ENCODE measurements at regions not wholly inside any gene's neighbourhood (a gene's known extent, or its start where the extent isn't known, plus 50 kb on each side); places are given as distances from the start of the nearest gene placed in this dataset.
A peak's percentile ranks its signal among the peaks of the same experiment; 100 is the strongest.

GRCh38 chr6:149158076-149158475 lies 159.4 kb upstream of the TAB2 start:
- no peak for ATAC-seq
- Mint-ChIP-seq H3K4me1 (peaks cover 20% of the 10 kb centered on the region), H3K27me3 (no peaks in the 10 kb centered on the region), H3K36me3 (ENCODE audit: low read depth) (no peaks in the 10 kb centered on the region), H3K4me3 (no peak overlapping the region), H3K27ac (no peak overlapping the region), H3K9me3 (no peaks in the 10 kb centered on the region)
- DNase-seq = no peak

- ATAC-seq = no peak
- DNase-seq = no peak
- peaks cover 4% of the 10 kb centered on the region for H3K4me1 Mint-ChIP-seq
- no peaks in the 10 kb centered on the region for H3K9me3 Mint-ChIP-seq
- no peak overlapping the region for H3K4me3 Mint-ChIP-seq
- no peak overlapping the region for H3K27ac Mint-ChIP-seq
- H3K36me3 Mint-ChIP-seq (ENCODE audit: low read depth) = no peaks in the 10 kb centered on the region
- H3K27me3 Mint-ChIP-seq = no peaks in the 10 kb centered on the region
Observed at GRCh38 chr6:149160943-149161342, 156.6 kb upstream of the TAB2 start.

- Mint-ChIP-seq H3K27ac (no peak overlapping the region), H3K9me3 (no peaks in the 10 kb centered on the region), H3K27me3 (no peaks in the 10 kb centered on the region), H3K4me1 (peaks cover 21% of the 10 kb centered on the region), H3K4me3 (no peak overlapping the region), H3K36me3 (ENCODE audit: low read depth) (no peaks in the 10 kb centered on the region)
- ATAC-seq = no peak
- no peak for DNase-seq
Observed at GRCh38 chr6:149162924-149163323, 154.6 kb upstream of the TAB2 start.

- Mint-ChIP-seq H3K27me3 (no peaks in the 10 kb centered on the region), H3K36me3 (ENCODE audit: low read depth) (peaks cover 3% of the 10 kb centered on the region), H3K9me3 (peaks cover 4% of the 10 kb centered on the region), H3K4me1 (peaks cover 31% of the 10 kb centered on the region), H3K27ac (no peak overlapping the region), H3K4me3 (no peak overlapping the region)
- ATAC-seq (no peak), DNase-seq (no peak)
Observed at GRCh38 chr6:149164199-149164750, 153.2 kb upstream of the TAB2 start.

- Mint-ChIP-seq H3K9me3 (peaks cover 4% of the 10 kb centered on the region), H3K27me3 (no peaks in the 10 kb centered on the region), H3K27ac (peak overlapping the region; percentile 45), H3K4me1 (peaks cover 49% of the 10 kb centered on the region), H3K4me3 (peak overlapping the region; percentile 31), H3K36me3 (ENCODE audit: low read depth) (peaks cover 4% of the 10 kb centered on the region)
- ATAC-seq (no peak), DNase-seq (no peak)
Observed at GRCh38 chr6:149166336-149166735, 151.2 kb upstream of the TAB2 start.

GRCh38 chr6:149166747-149167146 lies 150.8 kb upstream of the TAB2 start:
- ATAC-seq (no peak), DNase-seq (no peak)
- Mint-ChIP-seq H3K4me3 (peak overlapping the region; percentile 31), H3K9me3 (peaks cover 4% of the 10 kb centered on the region), H3K27me3 (no peaks in the 10 kb centered on the region), H3K36me3 (ENCODE audit: low read depth) (peaks cover 4% of the 10 kb centered on the region), H3K4me1 (peaks cover 51% of the 10 kb centered on the region), H3K27ac (peak overlapping the region; percentile 45)

- Mint-ChIP-seq H3K36me3 (ENCODE audit: low read depth) (peaks cover 4% of the 10 kb centered on the region), H3K27ac (peak overlapping the region; percentile 48), H3K4me3 (peak overlapping the region; percentile 7), H3K27me3 (no peaks in the 10 kb centered on the region), H3K4me1 (peaks cover 52% of the 10 kb centered on the region), H3K9me3 (peaks cover 4% of the 10 kb centered on the region)
- ATAC-seq (peak; percentile 46), DNase-seq (no peak)
Observed at GRCh38 chr6:149168968-149169367, 148.5 kb upstream of the TAB2 start.

GRCh38 chr6:149169761-149170511 lies 147.6 kb upstream of the TAB2 start:
- H3K4me3 Mint-ChIP-seq = no peak overlapping the region
- ATAC-seq = peak; percentile 47

GRCh38 chr6:149170564-149171452 lies 146.7 kb upstream of the TAB2 start:
- Mint-ChIP-seq H3K27me3 (no peaks in the 10 kb centered on the region), H3K9me3 (peaks cover 4% of the 10 kb centered on the region), H3K4me3 (no peak overlapping the region), H3K27ac (peak overlapping the region; percentile 54), H3K36me3 (ENCODE audit: low read depth) (peaks cover 4% of the 10 kb centered on the region), H3K4me1 (peaks cover 60% of the 10 kb centered on the region)
- DNase-seq (no peak), ATAC-seq (no peak)

More at GRCh38 chr6:149169761-149170511, 147.6 kb upstream of the TAB2 start:
- Mint-ChIP-seq H3K4me1 (peaks cover 55% of the 10 kb centered on the region), H3K9me3 (peaks cover 4% of the 10 kb centered on the region), H3K27me3 (no peaks in the 10 kb centered on the region), H3K36me3 (ENCODE audit: low read depth) (peaks cover 4% of the 10 kb centered on the region), H3K27ac (peak overlapping the region; percentile 48)
- DNase-seq = no peak

GRCh38 chr6:149173222-149173621 lies 144.3 kb upstream of the TAB2 start:
- no peak for ATAC-seq
- Mint-ChIP-seq H3K4me1 (peaks cover 41% of the 10 kb centered on the region), H3K27ac (no peak overlapping the region), H3K36me3 (ENCODE audit: low read depth) (peaks cover 4% of the 10 kb centered on the region), H3K9me3 (peaks cover 4% of the 10 kb centered on the region), H3K27me3 (no peaks in the 10 kb centered on the region), H3K4me3 (no peak overlapping the region)
- DNase-seq = no peak

- ATAC-seq (no peak), DNase-seq (no peak)
- H3K4me1 Mint-ChIP-seq = peaks cover 25% of the 10 kb centered on the region
- no peak overlapping the region for H3K27ac Mint-ChIP-seq
- no peaks in the 10 kb centered on the region for H3K27me3 Mint-ChIP-seq
- H3K4me3 Mint-ChIP-seq = no peak overlapping the region
- no peaks in the 10 kb centered on the region for H3K9me3 Mint-ChIP-seq
- no peaks in the 10 kb centered on the region for H3K36me3 Mint-ChIP-seq (ENCODE audit: low read depth)
Observed at GRCh38 chr6:149174962-149175361, 142.6 kb upstream of the TAB2 start.

GRCh38 chr6:149176971-149177667 lies 140.4 kb upstream of the TAB2 start:
- no peaks in the 10 kb centered on the region for H3K36me3 Mint-ChIP-seq (ENCODE audit: low read depth)
- H3K27me3 Mint-ChIP-seq = no peaks in the 10 kb centered on the region
- DNase-seq (no peak), ATAC-seq (no peak)
- H3K4me1 Mint-ChIP-seq = peaks cover 12% of the 10 kb centered on the region
- H3K27ac Mint-ChIP-seq = no peak overlapping the region
- no peaks in the 10 kb centered on the region for H3K9me3 Mint-ChIP-seq
- no peak overlapping the region for H3K4me3 Mint-ChIP-seq

- no peaks in the 10 kb centered on the region for H3K27me3 Mint-ChIP-seq
- no peak for DNase-seq
- H3K9me3 Mint-ChIP-seq = peaks cover 2% of the 10 kb centered on the region
- no peak overlapping the region for H3K4me3 Mint-ChIP-seq
- no peak for ATAC-seq
- H3K36me3 Mint-ChIP-seq (ENCODE audit: low read depth) = no peaks in the 10 kb centered on the region
- no peak overlapping the region for H3K27ac Mint-ChIP-seq
- peaks cover 10% of the 10 kb centered on the region for H3K4me1 Mint-ChIP-seq
Observed at GRCh38 chr6:149179431-149179830, 138.1 kb upstream of the TAB2 start.

GRCh38 chr6:149181304-149181703 lies 136.2 kb upstream of the TAB2 start:
- no peak overlapping the region for H3K4me3 Mint-ChIP-seq
- H3K36me3 Mint-ChIP-seq (ENCODE audit: low read depth) = peaks cover 2% of the 10 kb centered on the region
- no peak for DNase-seq

More at GRCh38 chr6:149181304-149181703, 136.2 kb upstream of the TAB2 start:
- ATAC-seq = no peak
- Mint-ChIP-seq H3K27ac (no peak overlapping the region), H3K9me3 (peaks cover 10% of the 10 kb centered on the region), H3K4me1 (no peaks in the 10 kb centered on the region), H3K27me3 (no peaks in the 10 kb centered on the region)

Measured in activated naive CD8-positive, alpha-beta T cell treated with anti-CD3 and anti-CD28 coated beads, Interleukin-2, amount 50 U/mL, for 24 hours (primary cell).